SU-DHL-6 (cell line): ENCODE measurements at regions not wholly inside any gene's neighbourhood (a gene's known extent, or its start where the extent isn't known, plus 50 kb on each side); places are given as distances from the start of the nearest gene placed in this dataset.

ENCODE experiments used
- H2AFZ ChIP-seq: fragments of 200-600 bp; sonication (generic); 2 replicates; pipeline ENCODE4 v1.6.1; 2014; ENCODE audit warnings: low read depth, mild to moderate bottlenecking, moderate library complexity, mixed read lengths, antibody characterized with exemption, low read length; ENCODE audit not compliant: severe bottlenecking
- H3F3A ChIP-seq: fragments of 200-600 bp; shearing (Covaris generic); 2 replicates; pipeline ENCODE4 v1.6.0; 2016; ENCODE audit warnings: antibody characterized with exemption, mild to moderate bottlenecking; ENCODE audit not compliant: insufficient read depth
- H3K27ac ChIP-seq: fragments of 200-600 bp; sonication (generic); 2 replicates; pipeline ENCODE4 v1.5.1; 2016; ENCODE audit warnings: low read depth, mild to moderate bottlenecking, low read length, moderate library complexity, mixed read lengths
- H3K27me3 ChIP-seq: fragments of 200-600 bp; sonication (generic), shearing (Covaris generic); 2 replicates; pipeline ENCODE4 v1.6.0; 2014; ENCODE audit warnings: mild to moderate bottlenecking, low read length
- H3K36me3 ChIP-seq: fragments of 200-600 bp; sonication (generic); 2 replicates; pipeline ENCODE4 v1.6.1; 2014; ENCODE audit warnings: mild to moderate bottlenecking, low read length, mixed read lengths
- H3K4me2 ChIP-seq: fragments of 300-600, 200-600 bp; shearing (Covaris generic), sonication (generic); 2 replicates; pipeline ENCODE4 v1.6.0; 2014; ENCODE audit warnings: low read length, low read depth, mild to moderate bottlenecking; ENCODE audit not compliant: poor library complexity, severe bottlenecking
- H3K4me3 ChIP-seq: fragments of 200-600 bp; sonication (generic); 2 replicates; pipeline ENCODE4 v1.5.1; 2014; ENCODE audit warnings: antibody characterized with exemption, low read length, mild to moderate bottlenecking, mixed read lengths; ENCODE audit not compliant: insufficient read depth, poor library complexity, severe bottlenecking
- H3K79me2 ChIP-seq: fragments of 200-600 bp; sonication (generic); 2 replicates; pipeline ENCODE4 v1.6.1; 2014; ENCODE audit warnings: mild to moderate bottlenecking, low read length, moderate library complexity; ENCODE audit not compliant: insufficient read depth
- H3K9ac ChIP-seq: fragments of 200-600 bp; sonication (generic); 2 replicates; pipeline ENCODE4 v1.7.0; 2014; ENCODE audit warnings: mild to moderate bottlenecking, low read length
- H3K9me2 ChIP-seq: fragments of 200-600 bp; sonication (generic); replicated peaks from 2 replicates; pipeline ENCODE4 v1.6.1; 2014; ENCODE audit warnings: low read length; ENCODE audit not compliant: insufficient read depth
- H3K9me3 ChIP-seq: fragments of 200-600 bp; sonication (generic); 2 replicates; pipeline ENCODE4 v1.6.1; 2014; ENCODE audit warnings: low read length, mixed read lengths; ENCODE audit not compliant: insufficient read depth
- H4K20me1 ChIP-seq: fragments of 200-600 bp; sonication (generic); 2 replicates; pipeline ENCODE4 v1.6.1; 2014; ENCODE audit warnings: low read depth, mild to moderate bottlenecking, antibody characterized with exemption, low read length, moderate library complexity, mixed read lengths
- EZH2phosphoT487 ChIP-seq: fragments of 200-600 bp; sonication (generic), shearing (Covaris generic); conservative IDR thresholded peaks from 2 replicates; pipeline ENCODE4 v1.6.1; 2018; ENCODE audit warnings: mild to moderate bottlenecking, antibody characterized with exemption, low read length, moderate library complexity, mixed read lengths
- TF ChIP-seq, protein P1 (sequence below): fragments of 200-600 bp; sonication (generic); IDR thresholded peaks from one replicate; pipeline ENCODE4 v1.5.1; 2017; ENCODE audit warnings: antibody characterized with exemption, mild to moderate bottlenecking, low read length, moderate library complexity; ENCODE audit not compliant: insufficient read depth, poor library complexity, severe bottlenecking

DNA sequence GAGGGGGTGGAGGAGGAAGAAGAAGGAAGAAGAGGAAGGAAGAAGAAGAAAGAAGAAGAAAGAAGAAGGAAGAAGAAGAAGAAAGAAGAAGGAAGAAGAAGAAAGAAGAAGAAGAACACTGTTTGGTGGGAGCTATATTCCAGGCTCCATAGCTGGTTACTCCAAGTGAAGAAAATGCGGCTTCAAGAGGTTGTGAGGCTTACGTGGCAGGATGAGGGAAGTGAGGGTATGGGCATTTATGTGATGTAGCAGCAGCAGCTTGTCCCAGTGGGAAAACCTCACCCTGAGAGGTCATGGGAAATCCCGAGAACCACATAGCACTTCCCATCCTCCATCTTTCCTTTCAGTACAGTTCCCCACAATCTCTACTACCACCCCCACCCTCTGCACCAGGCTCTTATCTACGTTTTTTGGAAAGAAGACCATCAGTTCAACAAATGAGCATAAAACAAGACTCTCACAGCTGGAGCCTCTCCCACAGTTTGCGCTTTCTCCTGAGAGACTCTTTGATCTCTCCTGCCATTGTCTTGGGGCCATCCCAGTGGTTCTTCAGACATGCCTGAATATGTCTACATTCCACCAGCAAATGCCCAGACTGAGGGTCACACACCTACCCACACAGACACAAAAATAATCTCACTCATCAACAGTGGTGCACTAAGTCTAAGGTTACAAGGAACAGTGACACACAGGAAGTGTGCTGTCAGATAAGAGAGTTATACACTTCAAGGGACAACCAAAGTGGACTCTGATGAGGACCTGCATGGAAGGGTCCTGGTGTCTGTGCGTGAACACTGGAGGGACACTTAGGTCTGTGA lies 77.9 kb upstream of the KCNJ15 start:
- no peak for TF ChIP-seq EZH2phosphoT487
- TF ChIP-seq, protein P1, sequence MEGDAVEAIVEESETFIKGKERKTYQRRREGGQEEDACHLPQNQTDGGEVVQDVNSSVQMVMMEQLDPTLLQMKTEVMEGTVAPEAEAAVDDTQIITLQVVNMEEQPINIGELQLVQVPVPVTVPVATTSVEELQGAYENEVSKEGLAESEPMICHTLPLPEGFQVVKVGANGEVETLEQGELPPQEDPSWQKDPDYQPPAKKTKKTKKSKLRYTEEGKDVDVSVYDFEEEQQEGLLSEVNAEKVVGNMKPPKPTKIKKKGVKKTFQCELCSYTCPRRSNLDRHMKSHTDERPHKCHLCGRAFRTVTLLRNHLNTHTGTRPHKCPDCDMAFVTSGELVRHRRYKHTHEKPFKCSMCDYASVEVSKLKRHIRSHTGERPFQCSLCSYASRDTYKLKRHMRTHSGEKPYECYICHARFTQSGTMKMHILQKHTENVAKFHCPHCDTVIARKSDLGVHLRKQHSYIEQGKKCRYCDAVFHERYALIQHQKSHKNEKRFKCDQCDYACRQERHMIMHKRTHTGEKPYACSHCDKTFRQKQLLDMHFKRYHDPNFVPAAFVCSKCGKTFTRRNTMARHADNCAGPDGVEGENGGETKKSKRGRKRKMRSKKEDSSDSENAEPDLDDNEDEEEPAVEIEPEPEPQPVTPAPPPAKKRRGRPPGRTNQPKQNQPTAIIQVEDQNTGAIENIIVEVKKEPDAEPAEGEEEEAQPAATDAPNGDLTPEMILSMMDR: no peak
- H3K9ac ChIP-seq: no peak overlapping the region
- no peak overlapping the region for H3K4me3 ChIP-seq
- H3K27me3 ChIP-seq: no peaks in the 10 kb centered on the region; the same call in 1 of the 2 replicates
- H3K79me2 ChIP-seq: no peaks in the 10 kb centered on the region
- no peaks in the 10 kb centered on the region for H3K9me2 ChIP-seq
- no peaks in the 10 kb centered on the region for H3F3A ChIP-seq
- no peak overlapping the region for H3K27ac ChIP-seq
- H2AFZ ChIP-seq: no peak overlapping the region
- H3K4me2 ChIP-seq: no peak overlapping the region
- H3K36me3 ChIP-seq: no peaks in the 10 kb centered on the region
- no peaks in the 10 kb centered on the region for H4K20me1 ChIP-seq
- H3K9me3 ChIP-seq: no peaks in the 10 kb centered on the region

DNA sequence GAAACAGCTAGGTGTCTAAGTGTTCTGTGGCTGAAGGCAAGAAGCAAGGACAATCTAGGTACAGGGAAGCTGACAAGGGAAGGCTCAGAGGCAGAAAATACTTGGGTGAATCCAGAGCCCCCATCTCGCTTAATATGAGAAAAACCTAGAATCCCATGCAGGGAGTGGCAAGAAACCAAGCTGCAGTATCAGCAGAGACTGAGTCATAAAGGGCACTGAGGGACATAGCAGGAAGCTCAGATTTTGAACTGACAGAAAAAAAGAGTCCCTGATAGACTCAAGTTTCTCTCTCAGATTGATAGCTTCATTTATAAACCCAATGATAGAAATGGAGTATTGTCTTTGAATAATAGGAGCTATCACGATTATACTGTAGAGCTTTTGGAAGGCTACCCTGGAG lies 77.3 kb upstream of the KCNJ15 start:
- TF ChIP-seq, protein P1: no peak
- no peak for TF ChIP-seq EZH2phosphoT487
- Histone ChIP-seq H3K9ac (no peak overlapping the region), H4K20me1 (no peaks in the 10 kb centered on the region), H3K36me3 (no peaks in the 10 kb centered on the region), H3K27ac (no peak overlapping the region), H3F3A (no peaks in the 10 kb centered on the region), H3K79me2 (no peaks in the 10 kb centered on the region), H3K9me2 (no peaks in the 10 kb centered on the region), H2AFZ (no peak overlapping the region), H3K4me2 (no peak overlapping the region), H3K4me3 (no peak overlapping the region), H3K9me3 (no peaks in the 10 kb centered on the region), H3K27me3 (no peaks in the 10 kb centered on the region; the same call in 1 of the 2 replicates)

GRCh38 chr21:38181096-38181495 lies 75.7 kb upstream of the KCNJ15 start:
- H3K79me2 ChIP-seq: no peaks in the 10 kb centered on the region
- no peaks in the 10 kb centered on the region for H3K9me2 ChIP-seq
- no peak overlapping the region for H3K9ac ChIP-seq
- no peaks in the 10 kb centered on the region for H3F3A ChIP-seq
- TF ChIP-seq, protein P1: no peak
- no peak for TF ChIP-seq EZH2phosphoT487
- H2AFZ ChIP-seq: no peak overlapping the region
- no peak overlapping the region for H3K4me3 ChIP-seq
- H3K27ac ChIP-seq: no peak overlapping the region
- no peaks in the 10 kb centered on the region for H3K36me3 ChIP-seq
- no peaks in the 10 kb centered on the region for H4K20me1 ChIP-seq
- no peaks in the 10 kb centered on the region for H3K27me3 ChIP-seq
- H3K4me2 ChIP-seq: no peak overlapping the region
- H3K9me3 ChIP-seq: no peaks in the 10 kb centered on the region
